ENCODE measurements at regions not wholly inside any gene's neighbourhood (a gene's known extent, or its start where the extent isn't known, plus 50 kb on each side); places are given as distances from the start of the nearest gene placed in this dataset.

- no peak overlapping the region for H2AFZ ChIP-seq (ENCODE audit: low read depth, low read length)
- no peaks in the 10 kb centered on the region for H4K20me1 ChIP-seq (ENCODE audit: insufficient read depth, low read length)
- H3K9ac ChIP-seq (ENCODE audit: low read length) = no peak overlapping the region
- H3K4me3 ChIP-seq (ENCODE audit: low read length) = no peak overlapping the region
- no peaks in the 10 kb centered on the region for H3K4me1 ChIP-seq (ENCODE audit: low read length)
- no peak overlapping the region for H3K4me2 ChIP-seq (ENCODE audit: low read length)
- no peak overlapping the region for H3K27ac ChIP-seq (ENCODE audit: low read length)
- no peaks in the 10 kb centered on the region for H3K36me3 ChIP-seq (replicated peaks; ENCODE audit: low read depth, low read length)
- TF ChIP-seq EZH2phosphoT487 (IDR thresholded peaks at IDR 0.05; ENCODE audit: low read depth) (no peak), CTCF (IDR thresholded peaks at IDR 0.05; ENCODE audit: low read depth, low read length) (no peak)
- H3K79me2 ChIP-seq (ENCODE audit: low read length) = no peaks in the 10 kb centered on the region
- no peaks in the 10 kb centered on the region for H3K9me3 ChIP-seq (ENCODE audit: insufficient read depth, low read length)
- peaks cover 14% of the 10 kb centered on the region; the same call in 1 of the 2 replicates for H3K27me3 ChIP-seq (ENCODE audit: low read depth, low read length)
Observed at GRCh38 chr20:21028436-21028835, 77.7 kb downstream of the LINC00237 start.

- H3K79me2 ChIP-seq (ENCODE audit: low read length) = no peaks in the 10 kb centered on the region
- H2AFZ ChIP-seq (ENCODE audit: low read depth, low read length) = no peak overlapping the region
- peaks cover 14% of the 10 kb centered on the region; the same call in 1 of the 2 replicates for H3K27me3 ChIP-seq (ENCODE audit: low read depth, low read length)
- H3K9ac ChIP-seq (ENCODE audit: low read length) = no peak overlapping the region
- TF ChIP-seq CTCF (IDR thresholded peaks at IDR 0.05; ENCODE audit: low read depth, low read length) (no peak), EZH2phosphoT487 (IDR thresholded peaks at IDR 0.05; ENCODE audit: low read depth) (no peak)
- H3K4me1 ChIP-seq (ENCODE audit: low read length) = no peaks in the 10 kb centered on the region
- H3K9me3 ChIP-seq (ENCODE audit: insufficient read depth, low read length) = no peaks in the 10 kb centered on the region
- no peaks in the 10 kb centered on the region for H3K36me3 ChIP-seq (replicated peaks; ENCODE audit: low read depth, low read length)
- H4K20me1 ChIP-seq (ENCODE audit: insufficient read depth, low read length) = no peaks in the 10 kb centered on the region
- no peak overlapping the region for H3K4me2 ChIP-seq (ENCODE audit: low read length)
- no peak overlapping the region for H3K4me3 ChIP-seq (ENCODE audit: low read length)
- no peak overlapping the region for H3K27ac ChIP-seq (ENCODE audit: low read length)
Observed at GRCh38 chr20:21027569-21027968, 78.6 kb downstream of the LINC00237 start.

- Histone ChIP-seq H3K4me3 (ENCODE audit: low read length) (no peak overlapping the region), H3K27me3 (ENCODE audit: low read depth, low read length) (peaks cover 14% of the 10 kb centered on the region; the same call in 1 of the 2 replicates), H3K9ac (ENCODE audit: low read length) (no peak overlapping the region), H2AFZ (ENCODE audit: low read depth, low read length) (no peak overlapping the region), H3K9me3 (ENCODE audit: insufficient read depth, low read length) (no peaks in the 10 kb centered on the region), H4K20me1 (ENCODE audit: insufficient read depth, low read length) (no peaks in the 10 kb centered on the region), H3K4me1 (ENCODE audit: low read length) (no peaks in the 10 kb centered on the region), H3K36me3 (replicated peaks; ENCODE audit: low read depth, low read length) (no peaks in the 10 kb centered on the region), H3K79me2 (ENCODE audit: low read length) (no peaks in the 10 kb centered on the region), H3K4me2 (ENCODE audit: low read length) (no peak overlapping the region), H3K27ac (ENCODE audit: low read length) (no peak overlapping the region)
- TF ChIP-seq EZH2phosphoT487 (IDR thresholded peaks at IDR 0.05; ENCODE audit: low read depth) (no peak), CTCF (IDR thresholded peaks at IDR 0.05; ENCODE audit: low read depth, low read length) (no peak)
Observed at GRCh38 chr20:21026951-21027350, 79.2 kb downstream of the LINC00237 start.

- Histone ChIP-seq H3K79me2 (ENCODE audit: low read length) (no peaks in the 10 kb centered on the region), H3K4me3 (ENCODE audit: low read length) (no peak overlapping the region), H4K20me1 (ENCODE audit: insufficient read depth, low read length) (no peaks in the 10 kb centered on the region), H3K9me3 (ENCODE audit: insufficient read depth, low read length) (no peaks in the 10 kb centered on the region), H3K36me3 (replicated peaks; ENCODE audit: low read depth, low read length) (no peaks in the 10 kb centered on the region), H2AFZ (ENCODE audit: low read depth, low read length) (no peak overlapping the region), H3K27me3 (ENCODE audit: low read depth, low read length) (0 out of 2 replicates have a peak, but pooled peaks cover 12% of the 10 kb centered on the region), H3K9ac (ENCODE audit: low read length) (no peak overlapping the region), H3K27ac (ENCODE audit: low read length) (no peak overlapping the region), H3K4me2 (ENCODE audit: low read length) (no peak overlapping the region), H3K4me1 (ENCODE audit: low read length) (no peaks in the 10 kb centered on the region)
- TF ChIP-seq EZH2phosphoT487 (IDR thresholded peaks at IDR 0.05; ENCODE audit: low read depth) (no peak), CTCF (IDR thresholded peaks at IDR 0.05; ENCODE audit: low read depth, low read length) (no peak)
Observed at GRCh38 chr20:21024420-21024819, 81.7 kb downstream of the LINC00237 start.
